PC-9 (cell line): ENCODE measurements at regions not wholly inside any gene's neighbourhood (a gene's known extent, or its start where the extent isn't known, plus 50 kb on each side); places are given as distances from the start of the nearest gene placed in this dataset.

Experiments used
- CTCF ChIP-seq: fragments of 200-600 bp; sonication (generic); conservative IDR thresholded peaks from 2 replicates; pipeline ENCODE4 v1.6.1; 2017; ENCODE audit warnings: mixed run types, antibody characterized with exemption, mild to moderate bottlenecking, moderate library complexity
- EZH2 ChIP-seq: fragments of 200-600 bp; sonication (generic); IDR thresholded peaks from 2 replicates; pipeline ENCODE4 v1.8.0; 2017; ENCODE audit warnings: antibody characterized with exemption, low read depth

- TF ChIP-seq CTCF (no peak), EZH2 (no peak)
These were observed 287.0 kb upstream of the POF1B start for GRCh38 chrX:85666471-85666870.
